ENCODE measurements at regions not wholly inside any gene's neighbourhood (a gene's known extent, or its start where the extent isn't known, plus 50 kb on each side); places are given as distances from the start of the nearest gene placed in this dataset.
"Not testable (repeated sequence)": the region's sequence is repeated elsewhere in the genome, so short reads cannot be mapped to it uniquely, and the experiment has no call there.

DNA sequence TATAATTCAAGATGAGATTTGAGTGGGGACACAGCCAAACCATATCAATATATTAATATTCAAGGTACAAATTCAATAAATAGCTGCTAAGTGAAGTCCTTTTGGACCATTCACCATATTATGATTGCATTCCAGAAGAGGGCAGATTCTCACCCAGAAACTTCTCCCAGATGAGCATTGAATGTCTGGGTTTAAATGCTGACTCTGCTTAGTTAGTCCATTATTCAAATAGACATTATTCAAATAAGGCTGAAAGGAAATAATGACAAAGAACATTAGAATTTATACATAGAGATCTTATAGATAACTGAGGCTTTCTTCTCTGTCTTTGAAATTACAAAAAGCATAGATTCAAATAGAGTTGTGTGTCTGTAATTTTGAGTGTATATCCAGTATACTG lies 579.4 kb upstream of the SLC8A1 start:
- DNase-seq (ENCODE audit: extremely low read depth in 1 of 2, low read depth in 1 of 2): no peak

DNA sequence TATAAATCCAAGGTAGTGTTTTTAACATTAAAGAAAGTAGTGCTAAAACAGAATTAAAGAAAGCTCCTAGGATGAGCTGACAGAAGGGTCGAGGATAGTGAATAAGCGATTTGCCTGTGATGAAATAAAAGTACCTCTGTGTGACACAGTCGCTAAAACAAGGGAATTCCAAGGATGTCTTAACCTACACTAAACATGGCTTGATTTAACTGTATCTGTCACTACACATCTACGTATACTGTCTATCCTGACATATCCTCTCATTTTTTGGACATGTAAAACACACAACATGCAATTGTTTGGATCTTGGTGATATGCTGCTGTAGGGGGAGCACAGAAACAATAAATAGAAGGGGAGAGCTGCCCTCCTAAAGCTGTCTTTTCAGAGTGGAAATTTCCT lies 580.8 kb upstream of the SLC8A1 start:
- no peak for DNase-seq (ENCODE audit: extremely low read depth in 1 of 2, low read depth in 1 of 2)

DNA sequence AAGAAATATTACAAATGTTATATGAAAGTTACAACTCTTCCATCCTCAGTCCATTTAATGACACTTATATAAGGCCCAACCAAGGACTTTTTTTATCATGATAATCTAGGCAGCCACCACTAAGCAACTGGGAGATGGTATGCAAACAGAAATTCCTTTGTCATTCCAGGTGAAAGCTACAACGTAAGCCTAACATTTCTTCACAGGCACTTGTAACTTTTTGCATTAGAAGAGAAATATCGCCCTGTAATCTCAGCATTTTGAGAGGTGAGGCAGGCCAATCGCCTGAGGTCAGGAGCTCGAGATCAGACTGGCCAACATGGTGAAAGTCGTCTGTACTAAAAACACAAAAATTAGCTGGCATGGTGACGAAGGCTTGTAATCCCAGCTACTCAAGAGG lies 581.2 kb upstream of the SLC8A1 start:
- no peak for DNase-seq (ENCODE audit: extremely low read depth in 1 of 2, low read depth in 1 of 2)

DNA sequence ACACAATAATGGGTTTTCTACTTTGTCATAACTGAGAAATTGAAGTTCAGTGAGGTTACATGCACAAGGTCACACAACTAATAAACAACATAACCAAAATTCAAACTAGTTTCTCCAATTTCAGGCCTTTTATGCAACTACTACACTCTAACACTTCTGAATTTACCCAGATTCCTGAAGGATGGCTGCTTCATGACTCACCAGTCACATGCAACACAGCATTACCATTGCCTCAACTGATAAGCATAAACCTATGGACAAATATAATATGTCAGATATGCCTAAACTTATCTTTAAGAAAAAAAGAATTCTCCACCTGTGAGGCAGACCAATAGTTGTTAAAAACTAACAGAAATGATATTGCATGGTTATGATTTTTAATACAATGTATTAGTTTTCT lies 586.5 kb upstream of the SLC8A1 start:
- DNase-seq (ENCODE audit: extremely low read depth in 1 of 2, low read depth in 1 of 2): no peak

DNA sequence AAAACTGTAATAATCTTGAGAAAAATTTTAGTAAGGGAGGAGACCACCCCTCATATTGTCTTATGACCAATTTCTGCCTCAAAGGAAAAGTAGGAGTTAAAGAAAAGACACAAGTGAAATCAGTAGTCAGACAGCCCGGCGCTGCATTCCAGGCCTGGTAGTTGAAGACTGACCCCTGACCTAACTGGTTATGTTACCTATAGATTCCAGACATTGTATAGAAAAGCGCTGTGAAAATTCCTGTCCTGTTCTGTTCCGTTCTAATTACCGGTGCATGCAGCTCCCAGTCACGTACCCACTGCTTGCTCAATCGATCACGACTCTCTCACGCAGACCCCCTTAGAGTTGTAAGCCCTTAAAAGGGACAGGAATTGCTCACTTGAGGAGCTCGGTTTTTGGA lies 587.9 kb upstream of the SLC8A1 start:
- DNase-seq (ENCODE audit: extremely low read depth in 1 of 2, low read depth in 1 of 2): not testable (repeated sequence)

DNA sequence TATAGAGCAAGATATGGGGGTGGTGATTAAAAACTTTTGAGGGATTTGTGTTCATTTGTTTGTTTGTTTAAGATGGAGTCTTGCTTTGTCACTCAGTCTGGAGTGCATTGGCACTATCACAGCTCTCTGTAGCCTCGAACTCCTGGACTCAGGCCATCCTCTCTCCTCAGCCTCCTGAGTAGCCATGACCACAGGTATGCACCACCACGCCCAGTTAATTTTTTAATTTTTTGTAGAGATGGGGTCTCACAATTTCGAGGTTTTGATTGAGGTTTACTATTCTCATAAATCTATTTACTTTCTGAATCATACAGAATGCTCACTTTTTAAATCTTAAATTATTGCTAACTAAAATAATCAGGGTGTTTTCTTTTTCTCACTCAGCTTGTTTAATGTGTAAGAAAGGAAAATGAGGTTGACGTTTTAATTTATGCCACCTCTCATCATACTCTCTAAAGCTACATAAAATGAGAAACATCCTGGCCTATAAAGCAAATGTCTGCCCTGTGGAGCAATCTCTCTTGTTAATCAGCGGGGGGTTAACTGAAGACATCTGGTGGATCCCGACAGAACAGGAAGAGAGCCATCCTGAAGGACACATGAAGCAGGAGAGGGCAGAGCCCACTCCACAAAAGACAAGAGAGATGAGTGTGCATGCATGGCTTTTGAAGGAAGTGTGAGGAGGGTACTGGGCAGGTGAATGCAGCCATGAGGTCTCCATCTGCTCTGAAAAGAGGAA lies 589.1 kb upstream of the SLC8A1 start:
- DNase-seq (ENCODE audit: extremely low read depth in 1 of 2, low read depth in 1 of 2): no peak

DNA sequence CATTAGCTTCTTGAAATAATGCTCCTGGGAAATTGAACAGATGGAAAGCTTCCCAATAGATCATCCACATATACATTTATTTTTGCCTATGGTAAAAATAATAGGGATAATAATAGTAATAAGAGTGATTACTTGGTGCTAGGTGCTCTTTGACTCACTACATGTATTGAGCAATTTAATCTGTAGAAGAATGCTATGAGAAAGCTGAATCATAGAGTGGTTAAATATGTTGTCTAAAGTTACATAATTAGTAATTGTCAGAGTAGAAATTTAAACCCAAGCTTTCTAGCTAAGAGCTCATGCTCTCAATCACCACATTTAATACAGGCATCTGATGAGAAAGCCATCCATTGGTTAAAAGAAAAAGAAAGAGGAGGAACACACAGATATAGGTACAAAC lies 590.5 kb upstream of the SLC8A1 start:
- no peak for DNase-seq (ENCODE audit: extremely low read depth in 1 of 2, low read depth in 1 of 2)

DNA sequence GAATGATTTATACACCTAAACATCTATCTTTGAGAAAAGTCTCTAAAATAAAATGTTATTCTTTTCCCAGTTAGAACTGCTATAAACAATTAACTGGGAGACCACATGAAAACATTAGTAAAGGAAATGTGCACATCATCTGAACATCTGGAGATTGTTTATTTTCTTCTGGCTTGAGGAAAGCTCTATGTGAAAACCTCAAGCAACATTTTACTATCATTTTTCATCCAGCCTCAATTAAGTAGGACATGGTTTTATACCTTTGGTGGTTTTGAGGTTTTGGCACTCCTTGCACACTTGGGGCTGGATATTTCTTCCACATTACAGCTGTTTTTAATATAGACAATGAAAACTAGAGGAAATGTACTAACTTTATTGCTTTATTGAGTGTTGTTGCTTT lies 609.5 kb upstream of the SLC8A1 start:
- DNase-seq (ENCODE audit: extremely low read depth in 1 of 2, low read depth in 1 of 2): no peak

DNA sequence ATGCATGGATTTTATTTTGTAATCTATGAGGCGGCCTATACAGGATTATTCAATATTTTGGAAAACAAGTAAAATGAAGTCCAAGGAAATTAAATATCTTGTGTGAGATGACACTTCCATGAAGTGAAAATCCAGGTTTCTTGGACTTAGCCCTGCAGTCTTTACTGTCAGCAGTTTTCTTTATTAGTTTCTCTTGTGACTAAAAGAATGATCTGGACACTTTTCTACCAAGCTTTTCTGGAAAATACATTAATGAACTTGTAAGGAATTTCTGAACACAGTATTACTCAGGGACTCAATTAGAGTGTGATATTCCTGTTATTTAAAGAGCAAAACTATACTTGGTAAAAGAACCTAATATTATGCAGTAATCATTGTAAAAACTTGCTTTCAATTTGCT lies 610.4 kb upstream of the SLC8A1 start:
- DNase-seq (ENCODE audit: extremely low read depth in 1 of 2, low read depth in 1 of 2): no peak

DNA sequence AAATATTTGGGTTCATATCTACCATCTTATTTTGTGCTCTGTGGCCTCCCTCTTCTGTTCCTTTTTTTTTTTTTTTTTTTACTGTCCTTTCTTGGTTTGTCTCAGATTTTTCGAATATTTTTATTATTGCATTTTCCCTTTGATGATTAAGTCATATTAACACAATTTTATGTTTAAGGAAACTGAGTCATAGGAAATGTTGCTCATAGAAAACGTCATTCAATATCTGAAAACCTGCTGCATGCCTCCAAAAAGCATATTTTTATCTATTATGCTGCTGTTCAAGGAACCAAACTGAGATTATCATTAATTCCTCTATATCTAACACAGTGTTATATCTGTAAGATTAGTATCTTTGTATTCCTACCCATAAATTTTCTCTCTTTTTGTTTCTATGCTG lies 614.3 kb upstream of the SLC8A1 start:
- no peak for DNase-seq (ENCODE audit: extremely low read depth in 1 of 2, low read depth in 1 of 2)

DNA sequence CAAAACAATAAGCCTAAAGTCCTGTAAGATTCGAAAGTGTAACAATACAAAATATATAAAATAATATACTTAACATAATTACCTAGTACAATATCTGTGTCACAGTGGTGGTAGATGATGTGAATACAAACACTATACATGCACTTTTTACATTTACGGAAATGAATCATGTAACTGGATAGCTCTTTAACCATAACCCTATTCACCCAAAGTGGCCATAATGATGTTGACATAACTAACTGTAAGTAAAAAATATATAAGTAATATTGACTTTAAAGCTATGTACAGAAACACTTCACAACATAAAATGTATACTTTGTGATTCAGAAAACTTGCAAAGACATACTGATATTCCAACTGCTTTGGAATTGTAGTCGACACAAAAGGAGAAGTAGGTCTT lies 616.9 kb upstream of the SLC8A1 start:
- DNase-seq (ENCODE audit: extremely low read depth in 1 of 2, low read depth in 1 of 2): no peak

DNA sequence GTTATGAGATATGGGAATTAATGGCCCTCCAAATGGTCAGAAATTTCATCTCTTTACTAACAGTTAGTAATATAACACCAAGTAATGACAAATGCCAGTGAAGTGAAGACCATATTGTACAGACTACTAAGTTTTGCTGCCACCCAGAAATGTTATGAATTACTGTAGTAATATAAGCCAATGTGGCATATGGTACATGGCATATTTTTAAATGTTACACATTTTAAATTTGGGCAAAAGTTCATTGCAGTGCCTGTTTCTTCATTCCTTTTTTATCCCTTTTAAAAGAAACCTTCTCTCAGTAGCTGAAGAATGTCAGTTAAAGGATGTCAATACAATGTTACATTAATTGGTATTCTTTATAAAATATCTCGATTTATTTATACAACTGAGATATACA lies 626.5 kb upstream of the SLC8A1 start:
- no peak for DNase-seq (ENCODE audit: extremely low read depth in 1 of 2, low read depth in 1 of 2)

DNA sequence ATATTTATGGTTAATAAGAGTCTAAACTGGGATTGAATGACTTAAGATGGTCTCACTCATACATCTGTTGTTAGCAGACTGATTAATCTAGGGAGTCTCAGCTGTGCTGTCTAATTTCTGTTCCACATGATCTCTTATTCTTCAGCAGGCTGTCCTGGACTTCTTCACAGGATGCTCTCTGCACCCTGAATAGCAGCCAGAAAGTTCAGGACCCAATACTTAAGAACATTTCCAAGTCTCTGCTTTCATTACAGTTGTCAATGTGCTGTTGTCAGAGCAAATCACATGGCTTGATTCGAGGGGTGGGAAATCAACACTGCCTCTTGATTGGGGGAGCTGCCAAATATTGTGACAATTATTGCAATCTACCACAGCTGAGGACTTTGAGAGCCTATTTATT lies 627.1 kb upstream of the SLC8A1 start:
- no peak for DNase-seq (ENCODE audit: extremely low read depth in 1 of 2, low read depth in 1 of 2)

DNA sequence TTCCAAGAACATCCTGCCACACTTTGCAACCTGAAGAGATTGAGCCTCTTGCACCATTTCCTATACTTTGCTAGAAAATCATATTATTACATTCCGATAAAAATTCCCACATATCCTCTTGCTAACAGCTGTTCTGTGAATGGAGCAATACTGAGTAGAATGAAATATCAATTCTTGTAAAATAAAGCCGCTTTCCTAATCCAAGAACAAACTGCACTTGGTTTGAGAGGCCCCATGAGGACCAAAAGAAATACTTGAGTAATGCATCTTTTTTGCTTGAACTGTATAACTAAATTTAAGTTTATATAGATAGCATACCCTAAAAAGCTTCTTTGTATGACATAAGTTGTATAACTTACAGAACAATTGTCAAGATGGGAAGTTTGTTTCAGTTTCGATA lies 632.4 kb upstream of the SLC8A1 start:
- DNase-seq (ENCODE audit: extremely low read depth in 1 of 2, low read depth in 1 of 2): no peak

DNA sequence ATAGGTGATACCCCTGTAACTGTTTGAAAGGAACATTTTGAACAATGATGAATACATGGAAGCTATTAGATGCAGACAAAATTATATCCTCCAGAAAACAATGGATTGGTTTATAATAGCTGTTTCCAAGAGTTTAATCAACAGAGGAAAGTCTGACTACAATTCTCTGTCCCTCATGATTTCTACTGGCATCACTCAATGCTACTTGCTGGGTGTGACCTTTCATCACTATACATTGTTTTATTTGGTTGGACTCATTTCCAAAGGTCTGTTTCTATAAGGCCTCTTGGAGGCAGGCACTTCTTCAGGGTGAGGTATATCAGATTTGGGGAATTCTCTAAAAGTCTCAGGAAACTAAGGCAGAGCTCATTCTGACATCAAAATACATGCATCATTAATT lies 636.1 kb upstream of the SLC8A1 start:
- no peak for DNase-seq (ENCODE audit: extremely low read depth in 1 of 2, low read depth in 1 of 2)

DNA sequence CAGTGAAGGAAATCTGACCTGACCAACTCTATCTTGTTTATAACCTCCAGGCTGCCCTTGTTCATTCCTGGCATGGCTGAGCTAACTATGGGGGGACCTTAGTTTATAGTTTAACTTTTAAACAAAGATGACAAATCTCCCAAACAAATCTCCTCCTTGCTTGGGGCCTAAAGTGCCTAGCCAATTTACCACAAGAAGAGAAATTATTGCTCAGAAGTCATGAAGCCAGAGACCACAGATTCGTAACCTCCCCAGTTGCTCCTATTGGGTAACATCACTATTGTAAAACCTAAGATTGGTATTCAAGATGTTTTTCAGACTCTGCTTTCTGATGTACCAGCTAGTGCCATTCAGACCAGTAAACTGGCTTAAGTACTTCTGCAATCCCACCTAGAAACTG lies 649.4 kb upstream of the SLC8A1 start:
- no peak for DNase-seq (ENCODE audit: extremely low read depth in 1 of 2, low read depth in 1 of 2)

DNA sequence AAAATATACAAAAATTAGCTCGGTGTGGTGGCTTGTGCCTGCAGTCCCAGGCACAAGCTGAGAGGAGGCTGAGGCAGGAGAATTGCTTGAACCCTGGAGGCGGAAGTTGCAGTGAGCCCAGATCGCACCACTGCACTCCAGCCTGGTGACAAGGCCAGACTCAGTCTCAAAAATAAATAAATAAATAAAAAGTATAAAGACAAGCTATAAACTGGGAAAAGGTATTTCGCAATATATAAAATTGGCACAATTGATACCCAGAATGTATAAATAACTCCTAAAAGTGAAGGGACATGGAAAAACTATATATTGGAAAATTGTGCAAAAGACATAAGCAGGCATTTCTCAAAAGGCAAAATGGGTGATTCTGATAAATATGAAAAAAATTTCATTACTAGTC lies 657.9 kb upstream of the SLC8A1 start:
- DNase-seq (ENCODE audit: extremely low read depth in 1 of 2, low read depth in 1 of 2): no peak

DNA sequence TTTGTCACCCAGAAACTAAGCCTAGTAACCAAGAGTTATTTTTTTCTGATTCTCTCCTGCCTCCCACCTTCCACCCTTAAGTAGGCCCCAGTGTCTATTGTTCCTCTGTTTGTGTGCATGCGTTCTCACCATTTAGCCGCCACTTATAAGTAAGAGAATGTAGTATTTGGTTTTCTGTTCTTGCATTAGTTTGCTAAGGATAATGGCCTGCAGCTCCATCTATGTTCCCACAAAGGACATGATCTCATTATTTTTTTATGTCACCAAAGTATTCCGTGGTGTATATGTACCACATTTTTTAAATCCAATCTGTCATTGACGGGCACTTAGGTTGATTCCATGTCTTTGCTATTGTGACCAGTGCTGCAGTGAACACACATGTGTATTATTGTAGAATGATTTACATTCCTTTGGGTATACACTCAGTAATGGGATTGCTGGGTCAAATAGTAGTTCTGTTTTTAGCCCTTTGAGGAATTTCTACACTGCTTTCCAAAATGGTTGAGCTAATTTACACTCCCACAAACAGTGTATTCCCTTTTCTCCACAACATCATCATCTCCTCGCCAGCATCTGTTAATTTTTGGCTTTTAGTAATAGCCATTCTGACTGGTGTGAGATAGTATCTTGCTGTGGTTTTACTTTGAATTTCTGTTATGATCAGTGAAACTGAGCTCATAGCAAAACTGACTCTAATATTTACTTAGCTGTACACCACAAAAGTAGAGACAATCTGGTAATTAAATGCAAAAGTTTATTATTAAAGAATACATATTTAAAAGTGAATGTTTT lies 660.1 kb upstream of the SLC8A1 start:
- DNase-seq (ENCODE audit: extremely low read depth in 1 of 2, low read depth in 1 of 2): no peak

DNA sequence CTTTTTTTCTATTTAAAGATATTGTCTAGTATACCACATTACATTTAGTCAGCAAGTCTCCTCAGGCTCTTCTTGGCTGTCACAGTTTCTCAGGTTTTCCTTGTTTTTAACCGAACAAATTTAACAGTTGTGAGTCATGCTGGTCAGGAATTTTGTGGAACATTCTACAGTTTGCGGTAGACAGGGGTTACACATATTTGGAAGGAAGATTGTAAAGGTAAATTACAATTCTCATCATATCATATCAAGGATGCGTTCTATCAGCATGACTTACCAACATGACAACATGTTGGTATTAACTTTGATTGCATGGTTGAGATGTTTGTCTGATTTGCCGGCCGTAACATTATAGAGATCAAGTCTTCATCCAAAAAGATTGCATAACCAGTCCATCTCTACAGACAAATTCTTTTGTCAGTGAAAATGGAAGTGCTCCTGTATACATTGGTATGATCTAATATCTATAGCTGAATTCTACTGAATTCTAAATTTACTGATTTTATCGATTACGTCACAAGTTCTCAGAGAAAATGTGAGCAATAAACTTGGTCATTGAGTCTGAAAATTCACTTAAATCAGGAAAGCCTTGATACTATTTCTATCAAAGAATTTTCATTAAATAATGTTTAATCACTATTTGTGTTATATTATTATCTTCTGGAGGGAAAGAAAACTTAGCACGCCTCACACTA lies 664.4 kb upstream of the SLC8A1 start:
- DNase-seq (ENCODE audit: extremely low read depth in 1 of 2, low read depth in 1 of 2): no peak

DNA sequence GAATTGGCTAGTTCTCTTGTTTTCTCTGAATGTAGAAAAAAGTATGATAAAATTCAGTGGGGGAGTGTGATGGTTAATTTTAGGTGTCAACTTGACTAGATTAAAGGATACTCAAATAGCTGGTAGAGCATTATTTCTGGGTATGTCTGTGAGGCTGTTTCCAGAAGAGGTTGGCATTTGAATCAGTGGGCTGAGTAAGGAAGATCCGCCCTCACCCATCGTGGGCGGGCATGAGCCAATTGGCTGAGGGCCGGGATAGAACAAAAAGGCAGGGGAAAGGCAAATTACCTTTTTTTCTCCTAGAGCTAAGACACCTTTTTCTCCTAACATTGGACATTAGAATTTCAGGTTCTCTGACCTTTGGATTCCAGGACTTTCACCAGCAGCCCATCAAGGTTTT lies 667.6 kb upstream of the SLC8A1 start:
- DNase-seq (ENCODE audit: extremely low read depth in 1 of 2, low read depth in 1 of 2): no peak

DNA sequence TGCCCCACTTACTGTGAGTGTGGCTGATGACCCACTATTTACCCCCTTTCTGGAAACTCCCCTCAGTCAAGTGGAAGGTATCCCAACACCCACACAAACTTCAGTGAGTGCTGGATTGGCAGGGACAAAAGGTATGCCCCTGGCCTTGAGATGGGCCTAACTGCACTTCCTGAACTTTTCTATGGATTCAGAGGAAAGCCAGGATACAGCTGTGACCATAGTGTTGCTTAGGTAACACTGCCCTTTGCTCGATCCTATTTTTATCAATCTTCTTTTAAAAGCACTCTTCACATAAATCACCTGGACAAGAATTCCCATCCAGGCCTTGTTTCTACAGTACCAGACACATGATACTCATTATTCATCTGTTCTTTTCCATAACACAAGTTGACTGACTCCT lies 671.5 kb upstream of the SLC8A1 start:
- DNase-seq (ENCODE audit: extremely low read depth in 1 of 2, low read depth in 1 of 2): no peak

DNA sequence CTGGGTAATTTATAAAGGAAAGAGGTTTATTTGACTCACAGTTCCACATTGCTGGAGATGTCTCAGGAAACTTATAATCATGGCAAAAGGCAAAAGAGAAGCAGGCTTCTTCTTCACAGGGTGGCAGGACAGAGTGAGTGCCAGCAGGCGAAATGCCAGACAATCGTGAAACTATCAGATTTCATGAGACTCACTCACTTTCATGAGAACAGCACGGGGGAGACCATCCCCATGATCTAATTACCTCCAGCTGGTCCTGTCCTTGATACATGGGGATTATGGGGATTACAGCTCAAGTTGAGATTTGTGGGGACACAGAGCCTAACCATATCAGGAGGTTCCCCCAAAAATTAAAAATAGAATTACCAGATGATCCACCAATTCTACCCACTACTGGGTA lies 675.5 kb upstream of the SLC8A1 start:
- no peak for DNase-seq (ENCODE audit: extremely low read depth in 1 of 2, low read depth in 1 of 2)
